ENCODE measurements at regions not wholly inside any gene's neighbourhood (a gene's known extent, or its start where the extent isn't known, plus 50 kb on each side); places are given as distances from the start of the nearest gene placed in this dataset.

DNA sequence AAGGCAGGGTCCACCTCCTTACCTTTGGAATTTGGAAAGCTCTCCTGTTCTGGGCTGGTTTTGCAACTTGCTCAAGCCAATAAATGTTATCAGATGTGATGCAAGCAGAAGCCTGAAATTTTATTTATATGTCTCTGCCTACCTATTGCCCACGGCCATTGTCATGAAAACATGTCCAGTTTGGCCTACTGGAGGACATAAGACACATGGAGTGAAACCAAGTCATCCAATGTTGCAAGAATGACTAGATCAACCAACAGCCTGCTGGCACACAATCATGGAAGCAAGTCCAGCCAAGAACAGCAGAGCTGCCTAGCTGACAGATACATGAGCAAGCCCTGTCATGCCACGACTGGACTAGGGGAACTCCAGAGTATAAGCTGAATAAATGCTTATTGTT, 56.7 kb upstream of the IRAK1BP1 start:
- no peak for DNase-seq
